ENCODE measurements at regions not wholly inside any gene's neighbourhood (a gene's known extent, or its start where the extent isn't known, plus 50 kb on each side); places are given as distances from the start of the nearest gene placed in this dataset.

GRCh38 chr2:2590841-2591541 is 259.9 kb upstream of the MYT1L start:
- Histone ChIP-seq H3K27me3 (replicated peaks in 1 of 4; ENCODE audit: control insufficient read depth in 3 of 4, extremely low read depth in 1 of 4, insufficient read depth in 3 of 4, low read length in 3 of 4) (no peaks in the 10 kb centered on the region), H3K79me1 (ENCODE audit: low read depth, low read length) (no peaks in the 10 kb centered on the region), H2BK20ac (ENCODE audit: low read length) (no peak overlapping the region), H2AK5ac (ENCODE audit: low read depth, low read length) (no peak overlapping the region), H3K56ac (replicated peaks; ENCODE audit: insufficient read length, low read depth, low read length) (no peak overlapping the region), H2BK15ac (ENCODE audit: low read length) (no peak overlapping the region), H4K8ac (ENCODE audit: extremely low read depth, insufficient read depth, low read length) (no peak overlapping the region; the same call in 1 of the 2 replicates), H4K5ac (ENCODE audit: insufficient read length, low read depth, low read length) (no peak overlapping the region), H2BK5ac (ENCODE audit: low read depth, low read length) (no peak overlapping the region; the same call in 1 of the 2 replicates), H3K9ac (replicated peaks in 1 of 4; ENCODE audit: extremely low read depth in 1 of 4, low read depth in 3 of 4, low read length in 3 of 4) (no peak overlapping the region), H2BK12ac (ENCODE audit: low read depth, low read length) (no peak overlapping the region), H4K91ac (replicated peaks; ENCODE audit: insufficient read length, low read length) (no peak overlapping the region), H3K27ac (ENCODE audit: low read depth, low read length) (no peak overlapping the region), H3K23me2 (ENCODE audit: low read depth, low read length) (no peaks in the 10 kb centered on the region), H3K4ac (replicated peaks; ENCODE audit: insufficient read length, low read depth, low read length) (no peak overlapping the region), H3K79me2 (ENCODE audit: control insufficient read depth in 1 of 2, insufficient read depth in 2 of 2, low read length in 2 of 2) (no peaks in the 10 kb centered on the region), H3K9me3 (ENCODE audit: insufficient read depth in 2 of 2, low read depth in 1 of 2, low read length in 1 of 2) (no peaks in the 10 kb centered on the region), H2BK120ac (replicated peaks; ENCODE audit: low read depth, low read length) (no peak overlapping the region), H4K20me1 (replicated peaks in 1 of 2; ENCODE audit: control insufficient read depth in 1 of 2, insufficient read depth in 2 of 2, low read length in 2 of 2) (no peaks in the 10 kb centered on the region), H3K4me3 (ENCODE audit: extremely low read depth in 1 of 4, insufficient read depth in 2 of 4, low read depth in 3 of 4, low read length in 4 of 4) (no peak overlapping the region), H3K36me3 (ENCODE audit: control insufficient read depth in 2 of 4, insufficient read depth in 4 of 4, low read length in 3 of 4) (no peaks in the 10 kb centered on the region), H3K4me1 (replicated peaks in 1 of 4; ENCODE audit: control insufficient read depth in 3 of 4, insufficient read depth in 4 of 4, low read length in 3 of 4) (no peaks in the 10 kb centered on the region; a peak in 1 of 7 replicates), H3K14ac (ENCODE audit: insufficient read length) (no peak overlapping the region), H2AFZ (ENCODE audit: low read length) (no peak overlapping the region), H3K4me2 (ENCODE audit: insufficient read depth in 1 of 2, low read depth in 2 of 2, low read length in 2 of 2) (no peak overlapping the region), H3K18ac (ENCODE audit: extremely low read depth, low read length) (no peak overlapping the region), H3K23ac (ENCODE audit: insufficient read length) (no peak overlapping the region)
- WGBS, 2 experiments (ENCODE audit: extremely low coverage in 1 of 2, insufficient coverage in 1 of 2, insufficient read length in 1 of 2, insufficient replicate concordance in 2 of 2, low coverage in 1 of 2, low lambda C conversion rate in 2 of 2, missing lambda C conversion rate in 1 of 2): 91% methylated on average over 4 of the region's 4 CpGs; no CpG with 5 or more reads in 1 of the 2 experiments
- DNase-seq (ENCODE audit: low read depth in 1 of 2, low spot score in 2 of 2): no peak
- FAIRE-seq: no peak
- ChIA-PET CTCF (ENCODE audit: partially characterized antibody) (interaction anchor here (0.9 to 1.7 kb wide), 2 partner anchors 19 to 300 kb away, joined by 3 read pairs; no protein-coding TSS in a partner anchor), POLR2A (ENCODE audit: partially characterized antibody) (interaction anchor here (0.7 kb wide), 1 partner anchor 50 kb away, joined by 3 read pairs; no protein-coding TSS in a partner anchor)
- TF ChIP-seq EZH2 (IDR thresholded peaks at IDR 0.05; ENCODE audit: low read depth, low read length, severe bottlenecking): no peak
- no peak for TF ChIP-seq SAP30 (IDR thresholded peaks at IDR 0.05; ENCODE audit: insufficient read depth, insufficient replicate concordance, low read length)
- TF ChIP-seq CBX5 (IDR thresholded peaks at IDR 0.05; ENCODE audit: low read depth, low read length): no peak
- TF ChIP-seq KDM1A (IDR thresholded peaks at IDR 0.05; ENCODE audit: borderline replicate concordance, low read length): no peak
- TF ChIP-seq TAF7 (optimal IDR thresholded peaks at IDR 0.05; ENCODE audit: borderline replicate concordance, low read depth, low read length): no peak
- no peak for TF ChIP-seq SP2 (IDR thresholded peaks at IDR 0.05; ENCODE audit: low read length)
- TF ChIP-seq CTBP2 (IDR thresholded peaks at IDR 0.05; ENCODE audit: borderline replicate concordance, insufficient read depth, insufficient read length, low read length): no peak
- TF ChIP-seq BACH1 (IDR thresholded peaks at IDR 0.05; ENCODE audit: low read length): no peak
- TF ChIP-seq POLR2AphosphoS5 (IDR thresholded peaks at IDR 0.05; ENCODE audit: low read depth, low read length): no peak
- no peak for TF ChIP-seq TBP (IDR thresholded peaks at IDR 0.05; ENCODE audit: low read depth, low read length)
- no peak for TF ChIP-seq SP4 (IDR thresholded peaks at IDR 0.05; ENCODE audit: low read length)
- no peak for TF ChIP-seq SRF (IDR thresholded peaks at IDR 0.05; ENCODE audit: low read depth, low read length)
- no peak for TF ChIP-seq JUND (IDR thresholded peaks at IDR 0.05; ENCODE audit: low read length)
- no peak for TF ChIP-seq RFX5 (IDR thresholded peaks at IDR 0.05; ENCODE audit: borderline replicate concordance, low read depth, low read length)

Measured in H1 (cell line).